Smooth muscle cell (in vitro differentiated cells): ENCODE measurements at regions not wholly inside any gene's neighbourhood (a gene's known extent, or its start where the extent isn't known, plus 50 kb on each side); places are given as distances from the start of the nearest gene placed in this dataset.

ENCODE experiments used
- DNase-seq: peaks from one replicate; lab custom pipeline; 2025; ENCODE audit not compliant: unreplicated experiment; lab: John Stamatoyannopoulos, UW
- H2AFZ ChIP-seq: fragments of 200-600 bp; sonication (generic); 2 replicates; pipeline ENCODE4 v1.6.0; 2016; ENCODE audit warnings: antibody characterized with exemption, low read depth, mild to moderate bottlenecking
- H3F3A ChIP-seq: fragments of 200-600 bp; sonication (generic); 2 replicates; pipeline ENCODE4 v1.6.0; 2017; ENCODE audit warnings: antibody characterized with exemption, low read depth
- H3K27ac ChIP-seq: fragments of 200-600 bp; sonication (generic); 2 replicates; pipeline ENCODE4 v1.5.1; 2016; ENCODE audit warnings: low read depth, mild to moderate bottlenecking
- H3K27me3 ChIP-seq: fragments of 200-600 bp; sonication (generic); 2 replicates; pipeline ENCODE4 v1.6.1; 2016; ENCODE audit warnings: low read depth, mild to moderate bottlenecking
- H3K36me3 ChIP-seq: fragments of 200-600 bp; sonication (generic); 2 replicates; pipeline ENCODE4 v1.5.1; 2016; ENCODE audit warnings: low read depth
- H3K4me1 ChIP-seq: fragments of 200-600 bp; sonication (generic); 2 replicates; pipeline ENCODE4 v1.5.1; 2016; ENCODE audit warnings: low read depth
- H3K4me2 ChIP-seq: fragments of 200-600 bp; sonication (generic); 2 replicates; pipeline ENCODE4 v1.6.0; 2016; ENCODE audit warnings: mild to moderate bottlenecking
- H3K4me3 ChIP-seq: fragments of 200-600 bp; sonication (generic); 2 replicates; pipeline ENCODE4 v1.5.1; 2016; ENCODE audit warnings: mild to moderate bottlenecking
- H3K79me2 ChIP-seq: fragments of 200-600 bp; sonication (generic); 2 replicates; pipeline ENCODE4 v1.6.0; 2016; ENCODE audit warnings: low read depth, mild to moderate bottlenecking
- H3K9ac ChIP-seq: fragments of 200-600 bp; sonication (generic); 2 replicates; pipeline ENCODE4 v1.6.0; 2016; ENCODE audit warnings: low read depth
- H3K9me3 ChIP-seq: fragments of 200-600 bp; sonication (generic); replicated peaks from 2 replicates; pipeline ENCODE4 v1.5.1; 2016; ENCODE audit warnings: low read depth
- H4K20me1 ChIP-seq: fragments of 200-600 bp; sonication (generic); 2 replicates; pipeline ENCODE4 v1.6.0; 2016; ENCODE audit warnings: low read depth
- CTCF ChIP-seq: fragments of 200-600 bp; sonication (generic); IDR thresholded peaks from 2 replicates; pipeline ENCODE4 v1.5.1; 2017; ENCODE audit warnings: borderline replicate concordance, mild to moderate bottlenecking, antibody characterized with exemption; ENCODE audit not compliant: insufficient read depth, poor library complexity, severe bottlenecking
- WGBS: methylation state at CpG from one replicate; pipeline ENCODE4 v1.1.7; 2016; ENCODE audit warnings: low lambda C conversion rate; 5-methylcytosine and 5-hydroxymethylcytosine counted together

- no peak overlapping the region for H3K9ac ChIP-seq
- no peaks in the 10 kb centered on the region for H3F3A ChIP-seq
- H3K79me2 ChIP-seq = no peaks in the 10 kb centered on the region
- H3K27ac ChIP-seq = no peak overlapping the region
- no peaks in the 10 kb centered on the region for H3K4me1 ChIP-seq
- no peaks in the 10 kb centered on the region for H3K27me3 ChIP-seq
- H3K36me3 ChIP-seq = no peaks in the 10 kb centered on the region
- TF ChIP-seq CTCF = no peak
- H3K4me3 ChIP-seq = no peak overlapping the region
- 91% methylated on average over 2 of the region's 2 CpGs for WGBS
- H2AFZ ChIP-seq = no peak overlapping the region
- H3K9me3 ChIP-seq = no peaks in the 10 kb centered on the region
- no peak for DNase-seq
- H3K4me2 ChIP-seq = no peak overlapping the region
- no peaks in the 10 kb centered on the region for H4K20me1 ChIP-seq
Observed at GRCh38 chr6:100217225-100218012, 223.4 kb upstream of the MCHR2 start.

GRCh38 chr6:100216760-100217159 lies 222.7 kb upstream of the MCHR2 start:
- Histone ChIP-seq H2AFZ (no peak overlapping the region), H3K9ac (no peak overlapping the region), H3K27me3 (no peaks in the 10 kb centered on the region), H3K36me3 (no peaks in the 10 kb centered on the region), H3K9me3 (no peaks in the 10 kb centered on the region), H3K4me1 (no peaks in the 10 kb centered on the region), H4K20me1 (no peaks in the 10 kb centered on the region), H3K4me3 (no peak overlapping the region), H3K79me2 (no peaks in the 10 kb centered on the region), H3K27ac (no peak overlapping the region), H3F3A (no peaks in the 10 kb centered on the region), H3K4me2 (no peak overlapping the region)
- TF ChIP-seq CTCF = no peak
- DNase-seq = no peak

GRCh38 chr6:100212131-100212530 lies 218.1 kb upstream of the MCHR2 start:
- Histone ChIP-seq H3K4me2 (no peak overlapping the region), H3K36me3 (no peaks in the 10 kb centered on the region)
- no peak for DNase-seq

More at GRCh38 chr6:100212131-100212530, 218.1 kb upstream of the MCHR2 start:
- Histone ChIP-seq H3K9me3 (no peaks in the 10 kb centered on the region), H4K20me1 (no peaks in the 10 kb centered on the region), H3K4me1 (peaks cover 19% of the 10 kb centered on the region), H3F3A (no peaks in the 10 kb centered on the region), H3K4me3 (no peak overlapping the region), H3K27ac (no peak overlapping the region), H3K9ac (no peak overlapping the region), H3K79me2 (no peaks in the 10 kb centered on the region), H3K27me3 (no peaks in the 10 kb centered on the region), H2AFZ (no peak overlapping the region)
- no peak for TF ChIP-seq CTCF
